ENCODE measurements at regions not wholly inside any gene's neighbourhood (a gene's known extent, or its start where the extent isn't known, plus 50 kb on each side); places are given as distances from the start of the nearest gene placed in this dataset.
"Not testable (repeated sequence)": the region's sequence is repeated elsewhere in the genome, so short reads cannot be mapped to it uniquely, and the experiment has no call there.

DNA sequence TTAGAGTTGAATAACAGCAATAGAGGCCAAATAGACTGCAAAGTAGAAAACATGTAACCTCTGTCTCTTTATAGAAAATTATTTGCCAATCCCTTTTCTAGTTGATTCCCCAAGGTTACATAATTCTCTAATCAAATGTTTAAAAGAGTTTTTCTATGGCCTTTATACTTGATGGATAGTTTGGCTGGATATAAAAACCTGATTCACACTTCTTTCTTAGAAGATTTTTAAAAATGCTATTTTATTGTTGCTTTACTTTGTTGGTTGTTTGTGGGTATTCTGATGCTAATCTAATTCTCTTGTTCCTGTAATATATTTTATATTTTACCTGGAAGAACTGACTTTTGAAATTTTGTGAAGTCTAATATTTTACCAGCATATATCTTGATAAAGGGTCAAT is 331.1 kb upstream of the MTPN start:
- DNase-seq, result no peak

DNA sequence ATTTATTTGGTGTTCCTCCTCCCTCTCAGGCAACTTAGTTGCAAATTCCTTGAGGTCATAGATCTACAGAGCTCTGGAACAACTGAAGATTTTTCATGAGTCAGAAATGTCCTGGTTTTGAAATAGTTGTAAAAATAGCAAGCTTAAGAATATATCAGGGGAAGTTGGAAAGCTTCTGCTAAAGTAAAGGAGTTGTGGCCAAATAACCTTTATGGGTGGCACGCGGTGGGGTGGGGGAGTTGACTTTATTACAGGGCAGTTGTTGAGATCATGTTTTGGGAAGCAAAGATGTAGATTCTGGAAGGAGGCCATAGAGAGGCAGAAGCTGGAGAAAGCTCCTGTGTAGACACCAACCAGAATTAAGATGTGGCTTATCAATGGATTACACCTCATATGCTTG is 326.0 kb upstream of the MTPN start:
- no peak for DNase-seq

DNA sequence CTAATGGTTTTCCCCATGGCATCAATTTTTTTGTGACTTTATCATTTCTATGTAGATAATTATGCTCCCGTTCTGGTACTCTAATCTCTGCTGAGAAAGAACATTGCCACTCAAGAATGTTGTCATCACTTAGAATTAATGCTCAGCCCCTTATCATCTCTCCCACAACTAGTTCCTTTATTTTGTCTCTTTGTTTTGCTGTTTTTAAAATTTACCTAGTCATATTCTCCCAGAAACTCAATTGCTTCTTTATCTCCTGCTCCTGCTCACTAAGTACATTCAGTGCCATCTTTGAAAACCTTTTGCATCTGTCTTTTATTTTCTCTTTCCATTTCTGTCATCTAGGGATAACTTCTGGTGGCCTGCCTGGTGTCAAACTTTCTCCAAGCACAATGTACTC is 324.9 kb upstream of the MTPN start:
- DNase-seq, result no peak

DNA sequence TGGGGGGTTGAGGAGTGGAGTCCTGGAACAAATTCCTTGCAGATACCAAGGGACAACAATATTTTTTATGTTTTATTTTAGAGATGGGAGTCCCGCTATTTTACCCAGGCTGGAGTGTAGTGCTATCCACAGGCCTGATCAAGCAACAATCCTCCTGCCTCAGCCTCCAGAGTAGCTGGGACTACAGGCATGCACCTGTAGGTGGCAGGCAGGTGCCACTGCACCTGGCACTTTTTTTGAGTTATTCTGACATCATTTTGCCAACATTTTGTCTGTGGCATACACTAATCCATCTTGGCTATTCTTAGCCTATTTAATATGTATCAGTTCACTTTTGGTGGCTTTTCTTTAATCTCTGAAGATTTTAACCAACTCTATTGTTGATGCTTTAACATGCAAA is 317.8 kb upstream of the MTPN start:
- DNase-seq, result no peak

DNA sequence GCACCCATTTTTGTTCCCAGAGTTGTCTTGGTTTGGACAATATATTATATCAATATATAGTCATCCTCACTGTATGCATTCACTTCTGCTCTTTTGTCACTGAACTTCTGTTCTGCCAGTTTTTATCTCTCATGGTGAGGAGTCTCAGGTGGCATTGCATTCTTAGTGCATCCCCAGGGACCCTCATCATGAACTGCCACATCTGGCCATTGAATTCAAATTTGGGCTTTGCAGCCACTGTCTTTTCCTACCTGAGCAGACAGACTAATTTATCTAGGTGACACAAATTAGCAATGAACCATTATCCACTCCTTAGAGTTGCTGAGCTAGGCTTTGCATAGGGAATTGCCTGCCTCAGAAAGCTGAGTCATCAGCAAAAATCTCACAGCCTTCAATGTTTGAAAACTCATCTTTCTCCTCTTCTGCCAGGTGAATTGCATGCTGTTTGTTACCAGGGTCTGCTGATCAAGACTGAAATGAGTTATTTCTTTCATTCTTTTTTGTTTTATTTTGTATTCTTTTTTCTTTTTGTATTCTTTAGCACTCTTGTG is 316.8 kb upstream of the MTPN start:
- DNase-seq, result no peak

DNA sequence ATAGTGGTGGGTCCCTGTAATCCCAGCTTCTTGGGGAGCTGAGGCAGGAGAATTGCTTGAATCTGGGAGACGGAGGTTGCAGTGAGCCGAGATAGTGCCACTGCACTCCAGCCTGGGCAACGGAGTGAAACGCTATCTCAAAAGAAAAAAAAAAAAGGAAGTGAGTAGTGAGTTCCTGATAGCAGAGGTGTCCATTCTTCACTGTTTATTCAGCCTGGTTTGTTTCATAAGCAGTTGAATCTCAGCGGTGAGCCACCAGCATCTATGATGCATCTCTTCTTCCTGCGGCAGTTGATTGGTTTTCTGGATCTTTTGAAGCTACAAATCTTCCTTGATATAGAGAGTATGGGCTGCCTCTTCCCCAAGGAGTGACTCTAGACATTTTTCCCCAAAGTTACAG is 316.1 kb upstream of the MTPN start:
- DNase-seq, result no peak

DNA sequence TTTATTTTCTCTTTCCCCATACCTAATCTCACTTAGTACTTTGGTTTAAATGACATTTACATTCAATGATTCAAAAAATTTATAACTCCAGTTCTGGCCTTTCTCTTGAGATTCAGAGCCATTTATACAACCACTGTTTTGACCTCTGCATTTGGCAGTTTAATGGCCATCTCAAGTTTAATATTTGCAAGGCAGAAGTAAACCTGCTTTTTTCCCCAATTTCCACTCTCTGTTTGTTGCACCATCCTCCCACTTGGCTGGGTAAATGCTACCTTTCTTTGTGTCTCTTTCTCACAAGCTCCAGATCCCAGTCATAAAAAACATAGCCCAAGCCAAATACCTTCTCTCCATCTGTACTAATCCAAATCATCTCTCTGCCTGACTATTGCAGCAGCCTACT is 315.2 kb upstream of the MTPN start:
- no peak for DNase-seq

DNA sequence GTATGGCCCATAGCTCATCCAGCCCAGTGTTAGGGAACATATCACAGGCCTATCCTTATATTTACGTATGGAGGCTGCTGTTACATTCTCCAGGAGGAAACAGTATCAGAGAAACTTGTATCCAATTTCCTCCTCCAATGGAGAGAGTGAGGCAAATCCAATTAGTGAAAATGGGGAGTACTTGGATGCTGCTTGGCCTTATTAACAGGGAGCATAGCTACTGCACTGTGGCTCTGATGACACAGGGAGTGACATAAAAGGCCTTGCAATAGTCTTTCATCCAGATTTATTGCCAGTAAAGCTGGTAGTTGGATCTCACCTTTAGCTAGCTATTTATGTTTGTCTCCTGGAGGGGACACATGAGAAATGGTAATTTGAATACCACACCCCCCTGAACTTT is 313.2 kb upstream of the MTPN start:
- no peak for DNase-seq

DNA sequence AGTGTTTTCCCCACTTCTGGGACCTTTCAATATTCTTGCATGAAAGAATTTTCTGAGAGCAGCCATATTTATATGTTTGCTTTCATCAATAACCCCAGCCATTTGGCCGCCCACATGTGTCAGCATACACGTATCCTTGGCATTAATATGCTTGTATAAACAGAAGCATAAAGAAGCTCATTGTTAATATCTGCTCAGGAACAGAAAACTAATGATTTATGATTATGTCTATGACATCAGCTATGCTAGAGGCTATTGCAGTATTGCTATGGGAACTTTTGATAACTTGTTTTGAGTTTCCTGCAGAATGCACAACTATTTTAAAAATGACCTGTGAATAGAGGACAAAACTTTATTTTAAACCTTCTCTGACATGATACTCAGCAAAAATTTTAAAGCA is 300.9 kb upstream of the MTPN start:
- DNase-seq, result no peak

DNA sequence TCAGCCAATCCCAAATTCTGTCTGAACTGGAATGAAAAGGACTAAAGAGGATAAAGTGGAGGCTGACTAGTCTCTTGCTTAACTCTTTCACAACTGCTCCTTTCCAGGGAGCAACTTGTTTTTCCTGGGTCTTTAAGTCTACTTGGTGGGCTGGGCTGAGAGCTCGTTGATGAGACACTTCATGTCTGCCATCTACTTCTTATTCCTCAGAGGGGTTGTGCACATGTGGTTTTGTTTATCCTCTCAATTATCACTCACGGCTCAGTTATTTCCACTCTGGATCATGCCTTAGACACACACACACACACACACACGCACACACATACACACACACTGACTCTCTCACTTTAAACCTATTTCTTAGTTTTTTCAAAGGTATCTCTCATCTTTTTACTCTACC is 298.6 kb upstream of the MTPN start:
- no peak for DNase-seq

DNA sequence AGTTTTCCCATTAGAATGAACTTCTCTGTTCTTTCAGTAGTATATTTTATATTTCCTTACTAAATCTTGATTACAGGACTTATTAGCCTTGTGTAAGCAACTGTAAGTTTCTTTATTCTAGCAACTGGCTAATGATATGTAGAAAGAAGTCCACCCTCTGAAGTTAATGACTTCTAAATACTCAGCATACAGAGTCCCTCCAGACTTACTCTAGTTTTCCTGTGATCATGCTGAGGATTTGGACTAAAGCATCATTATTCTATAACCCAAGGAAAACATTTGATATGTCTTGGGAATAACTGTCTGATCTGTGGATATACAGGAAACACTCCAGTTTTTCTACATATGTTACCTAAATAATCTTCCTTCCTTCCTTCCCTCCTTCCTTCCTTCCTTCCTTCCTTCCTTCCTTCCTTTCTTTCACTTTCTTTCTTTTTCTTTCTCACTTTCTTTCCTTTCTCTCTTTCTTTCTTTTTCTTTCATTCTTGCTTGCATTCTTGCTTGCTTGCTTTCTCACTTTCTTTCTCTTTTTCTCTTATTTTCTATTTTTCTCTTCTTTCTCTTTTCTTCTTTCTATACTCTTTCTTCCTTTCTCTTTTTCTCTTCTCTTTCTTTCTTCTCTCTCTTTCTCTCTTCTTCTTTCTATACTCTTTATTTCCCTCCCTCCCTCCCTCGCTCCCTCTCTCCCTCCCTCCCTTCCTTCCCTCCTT is 297.6 kb upstream of the MTPN start:
- no peak for DNase-seq

DNA sequence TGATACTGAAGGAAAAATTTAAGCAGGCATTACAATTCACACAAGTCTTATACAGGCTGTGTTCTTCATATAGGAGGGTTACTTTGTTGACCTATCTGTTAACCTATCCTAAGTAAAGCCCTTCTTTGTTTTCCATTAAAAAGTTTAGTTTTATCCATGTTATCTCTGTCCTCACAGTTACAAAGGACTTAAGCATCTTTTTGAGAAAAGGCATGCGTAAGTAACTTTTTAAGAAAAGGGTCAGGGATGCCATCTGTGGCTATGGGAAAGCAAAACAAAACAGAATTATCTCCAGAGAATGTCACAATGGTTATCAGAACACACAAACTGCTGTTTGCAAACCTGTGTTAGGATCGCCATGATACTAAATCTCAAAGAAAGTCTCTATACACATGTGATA is 295.8 kb upstream of the MTPN start:
- DNase-seq, result no peak

DNA sequence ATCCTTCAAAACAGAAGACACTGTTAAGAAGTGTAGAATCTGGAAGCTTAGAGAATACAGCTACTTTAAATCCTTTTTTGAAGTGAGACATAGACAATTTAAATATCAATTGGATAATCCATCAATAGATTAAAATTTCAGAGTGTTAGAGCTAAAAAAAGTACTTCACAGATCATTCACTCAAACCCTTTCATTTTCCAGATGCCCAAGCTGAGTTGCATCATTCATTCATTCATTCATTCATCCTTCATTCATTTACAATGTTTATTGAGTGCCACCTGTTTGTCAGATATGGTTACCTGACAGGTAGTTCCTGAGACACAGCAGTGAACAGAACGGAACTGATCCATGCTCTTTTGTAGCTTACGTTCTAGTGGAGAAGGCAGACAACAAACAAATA is 290.7 kb upstream of the MTPN start:
- no peak for DNase-seq

DNA sequence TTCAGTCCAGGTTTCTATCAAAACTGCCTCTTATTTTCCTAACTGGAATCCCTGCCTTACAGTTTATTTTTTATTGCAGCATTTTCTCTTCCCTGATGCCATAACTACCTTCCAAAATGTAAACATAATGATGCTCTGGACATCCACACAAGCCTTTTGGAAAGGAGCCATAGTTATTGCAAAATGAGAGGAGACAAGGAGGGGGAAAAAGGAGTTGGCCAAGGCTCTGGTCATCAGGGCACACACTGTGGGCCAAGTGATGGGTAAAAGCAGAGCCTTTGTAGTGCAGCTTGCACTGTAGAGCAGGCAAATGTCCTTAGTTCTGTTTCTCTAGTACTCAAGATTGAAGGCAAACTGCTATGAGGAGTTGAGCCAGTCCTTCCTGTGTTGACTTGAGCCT is 289.3 kb upstream of the MTPN start:
- no peak for DNase-seq

DNA sequence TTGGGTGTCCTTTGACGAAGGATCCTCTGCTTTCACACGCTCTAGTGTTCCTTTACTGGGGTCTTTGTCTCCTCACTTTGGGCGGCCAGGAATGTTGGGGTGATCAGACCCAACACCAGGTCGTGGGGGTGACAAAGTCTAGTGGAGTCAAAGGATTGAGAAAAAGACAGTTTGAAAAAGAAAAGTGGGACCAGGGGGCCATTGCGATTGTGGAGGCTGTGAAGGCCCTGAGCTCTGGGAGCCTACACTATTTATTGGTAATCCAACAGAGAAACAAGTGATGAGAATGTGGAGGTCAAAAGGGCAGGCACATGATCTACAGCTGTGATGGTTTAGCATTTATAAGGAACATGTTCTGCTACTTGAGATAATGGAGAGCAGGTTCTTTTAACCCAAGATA is 287.1 kb upstream of the MTPN start:
- DNase-seq, result not testable (repeated sequence)

DNA sequence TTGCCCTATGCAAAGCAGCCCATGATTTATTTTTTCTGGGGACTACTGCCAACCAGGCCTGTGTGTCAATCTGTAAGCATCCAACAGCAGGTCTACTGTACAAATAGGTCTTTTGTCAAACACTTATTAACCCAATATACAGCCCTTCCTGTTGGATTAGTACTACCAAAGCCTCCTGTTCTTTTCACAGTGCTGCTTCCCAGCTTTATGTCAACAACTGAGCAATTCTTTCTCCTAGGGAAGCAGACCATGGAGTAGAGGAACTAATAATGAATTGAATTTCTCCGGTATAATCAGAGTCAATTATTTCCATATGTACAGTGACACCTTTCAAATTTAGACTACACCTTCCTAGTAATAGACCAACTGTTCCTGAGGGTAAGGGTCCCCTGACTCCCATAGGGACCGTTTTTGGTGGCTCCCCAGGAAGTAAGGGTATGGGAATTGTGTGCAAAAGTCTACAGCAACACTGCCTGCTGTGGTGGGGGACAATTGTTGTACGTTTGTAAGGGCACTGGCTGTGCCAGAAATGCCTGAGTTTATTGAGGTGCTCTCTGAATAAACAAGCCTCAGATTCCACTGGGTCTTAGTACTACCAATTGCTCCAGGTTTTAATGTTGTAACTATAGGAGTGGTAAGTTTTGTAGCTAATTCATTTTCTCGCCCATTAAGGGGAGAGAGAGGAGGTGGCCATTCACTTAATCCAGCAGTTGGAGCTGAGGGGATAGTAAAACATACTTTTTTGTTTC is 286.1 kb upstream of the MTPN start:
- DNase-seq, result not testable (repeated sequence)

DNA sequence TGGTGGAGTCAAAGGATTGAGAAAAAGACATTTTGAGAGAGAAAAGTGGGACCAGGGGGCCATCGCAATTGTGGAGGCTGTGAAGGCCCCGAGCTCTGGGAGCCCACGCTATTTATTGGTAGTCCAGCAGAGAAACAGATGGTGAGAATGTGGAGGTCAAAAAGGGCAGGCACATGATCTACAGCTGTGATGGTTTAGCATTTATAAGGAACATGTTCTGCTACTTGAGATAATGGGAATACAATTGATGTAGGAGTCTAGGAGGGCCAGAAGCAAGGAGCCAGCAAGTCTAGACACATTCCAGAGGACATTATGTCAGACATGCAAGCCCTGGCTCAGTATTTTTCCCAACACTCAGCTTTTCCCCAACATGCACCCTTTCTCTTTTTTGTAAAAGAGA is 283.4 kb upstream of the MTPN start:
- not testable (repeated sequence) for DNase-seq

DNA sequence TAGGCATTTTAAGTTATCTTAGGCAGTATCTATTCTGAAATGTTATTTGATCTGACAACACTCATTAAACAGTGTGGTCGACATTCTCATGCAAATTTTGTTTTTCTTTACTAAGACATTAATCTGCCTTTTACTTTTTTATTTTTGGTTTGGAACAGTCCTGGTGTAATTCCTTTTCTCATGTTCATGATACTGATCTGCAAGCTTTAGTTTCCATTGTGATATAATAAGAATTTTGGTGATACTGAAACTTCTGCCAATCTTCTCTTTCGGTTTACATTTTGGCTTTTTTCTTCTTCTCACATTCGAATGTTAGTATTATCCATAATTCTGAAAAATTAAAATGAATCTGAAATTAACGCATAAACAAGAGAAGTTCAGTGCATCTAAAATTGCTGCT is 281.9 kb upstream of the MTPN start:
- DNase-seq, result no peak

DNA sequence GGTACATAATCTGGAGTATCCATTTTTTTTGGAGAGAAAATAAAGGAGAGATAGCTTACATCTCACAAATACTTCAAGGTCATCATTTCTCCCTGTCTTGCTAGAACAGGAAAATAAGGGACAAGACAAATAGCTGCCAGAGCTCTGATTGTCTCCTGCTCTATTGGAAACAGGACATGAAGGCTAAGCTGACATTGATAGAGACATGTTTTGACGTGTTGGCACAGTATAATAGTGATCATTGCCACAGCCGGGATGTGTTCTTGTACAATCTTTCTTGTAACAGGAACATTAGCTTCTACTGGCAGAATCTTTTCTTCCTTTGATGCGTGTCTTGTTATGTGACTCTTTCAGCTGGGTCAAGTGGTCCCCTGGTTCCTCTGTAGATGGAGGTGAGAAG is 279.3 kb upstream of the MTPN start:
- no peak for DNase-seq

DNA sequence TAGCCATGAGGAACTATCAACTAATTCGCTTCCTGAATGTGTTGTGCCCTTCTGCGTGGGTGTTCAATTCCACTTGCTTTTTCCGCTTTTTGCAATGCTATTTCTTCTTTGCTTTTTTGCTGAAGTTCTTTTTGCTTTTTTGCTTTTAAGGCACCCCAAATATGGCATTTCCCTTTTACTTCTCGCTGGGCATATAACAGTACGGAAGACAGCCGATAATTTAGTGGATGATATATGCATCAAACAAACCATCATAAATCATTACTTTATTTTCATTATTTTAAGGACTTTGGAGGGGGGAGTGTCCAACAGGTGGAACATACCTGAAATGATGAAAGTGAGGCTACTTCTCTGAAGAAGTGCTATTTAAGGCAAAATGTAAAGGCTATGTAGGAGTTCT is 277.0 kb upstream of the MTPN start:
- DNase-seq, result no peak

DNA sequence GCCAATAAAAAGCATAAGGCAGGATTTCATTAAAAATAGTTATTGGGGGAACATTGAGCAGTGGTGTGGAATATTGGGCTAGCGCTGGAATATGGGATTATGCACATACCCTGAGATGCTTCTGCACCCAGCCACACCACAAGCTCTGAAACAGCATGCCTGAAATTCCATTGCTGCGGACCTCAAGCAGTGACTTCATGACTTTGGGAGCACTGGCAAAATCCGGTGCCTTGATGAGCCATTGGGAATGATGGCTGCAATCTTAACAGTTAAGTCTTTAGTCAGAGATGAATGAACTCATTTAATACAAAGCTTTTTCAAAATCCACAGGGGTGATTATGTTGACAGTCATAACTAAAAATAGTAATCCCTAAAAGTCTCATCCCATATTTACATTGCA is 274.7 kb upstream of the MTPN start:
- DNase-seq, result no peak

DNA sequence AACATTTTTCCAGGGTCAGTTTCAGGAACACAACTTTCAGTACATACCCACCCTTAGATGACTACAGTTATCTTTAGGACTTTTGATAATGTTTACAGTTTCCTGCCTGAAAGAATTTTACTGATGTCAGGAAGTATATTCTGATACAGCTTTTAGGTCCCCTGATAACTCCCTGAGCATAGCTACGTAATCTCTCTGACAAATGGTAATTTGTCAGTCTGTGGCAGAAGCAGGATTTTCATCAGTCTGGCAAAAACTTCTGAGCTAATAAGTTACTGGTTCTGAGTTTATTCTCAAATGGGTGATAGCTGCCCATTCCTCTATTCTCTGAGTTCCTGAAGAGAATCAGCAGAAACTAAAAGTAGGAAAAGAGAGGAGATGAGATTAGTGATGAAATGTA is 270.1 kb upstream of the MTPN start:
- DNase-seq, result no peak

DNA sequence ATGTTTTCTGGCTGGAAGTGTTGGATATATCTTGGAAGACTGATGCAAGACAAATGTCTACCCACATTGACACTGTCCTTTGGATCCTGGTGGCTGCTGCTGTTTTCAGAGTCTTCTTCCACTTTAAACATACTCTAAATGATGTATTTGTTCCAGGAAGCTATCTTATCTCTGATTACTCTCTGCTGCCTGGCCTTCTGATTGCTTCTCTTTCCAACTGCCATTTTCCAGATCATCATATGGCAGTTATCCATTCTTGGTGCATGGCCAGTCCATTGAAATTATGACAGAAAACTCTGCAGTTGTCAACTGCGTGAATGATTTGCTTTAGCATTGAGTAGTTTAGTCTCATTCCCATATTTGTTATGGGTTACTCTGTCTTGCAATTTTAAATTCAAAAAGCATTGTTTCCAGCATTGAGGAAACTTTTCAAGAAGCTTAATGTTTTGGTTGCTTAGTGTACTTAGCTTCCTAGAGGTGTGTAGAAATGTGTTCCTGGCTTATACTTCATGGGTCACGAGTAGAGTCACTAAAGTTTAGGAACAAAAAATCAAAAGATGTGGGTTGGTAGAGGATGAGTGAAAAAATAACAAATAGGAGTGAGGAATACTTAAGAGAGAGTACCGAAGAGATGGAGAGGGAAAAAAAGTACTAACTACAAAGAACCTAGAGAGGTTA is 268.3 kb upstream of the MTPN start:
- DNase-seq, result no peak

DNA sequence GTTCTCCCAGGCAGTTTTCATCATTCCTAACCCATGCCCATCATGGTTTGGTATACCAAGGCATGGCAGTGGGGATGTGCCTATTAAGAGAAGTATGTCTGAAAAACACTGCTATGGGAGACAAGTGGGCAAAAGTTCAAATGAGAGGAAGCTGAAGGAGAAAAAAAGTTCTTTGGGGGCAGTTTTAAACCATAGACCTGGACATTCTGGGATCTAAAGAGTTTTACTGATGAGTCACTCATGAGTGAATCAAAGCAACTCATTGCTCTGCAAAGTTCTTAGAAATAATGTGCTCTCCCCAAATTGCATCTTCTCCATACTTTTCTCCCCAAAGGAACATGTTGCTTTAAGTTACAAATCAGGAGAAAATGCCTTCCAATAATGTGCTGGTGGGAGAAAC is 256.9 kb upstream of the MTPN start:
- DNase-seq, result no peak
